ENCODE measurements at regions not wholly inside any gene's neighbourhood (a gene's known extent, or its start where the extent isn't known, plus 50 kb on each side); places are given as distances from the start of the nearest gene placed in this dataset.

- no peak for TF ChIP-seq CTCF (IDR thresholded peaks at IDR 0.05)
- no peak for ATAC-seq
- Histone ChIP-seq H3K27me3 (ENCODE audit: low read depth) (no peaks in the 10 kb centered on the region), H3K27ac (no peak overlapping the region), H3K4me3 (no peak overlapping the region), H3K36me3 (no peaks in the 10 kb centered on the region), H3K4me1 (no peaks in the 10 kb centered on the region), H3K9me3 (no peaks in the 10 kb centered on the region)
- no peak for DNase-seq
- intact Hi-C loops (cut with DNase I): no loop called here
Observed at GRCh38 chr1:58287894-58288623, 258.5 kb downstream of the OMA1 start.

- H3K9me3 ChIP-seq: no peaks in the 10 kb centered on the region
- no peaks in the 10 kb centered on the region for H3K27me3 ChIP-seq (ENCODE audit: low read depth)
- no peak overlapping the region for H3K4me3 ChIP-seq
- no peaks in the 10 kb centered on the region for H3K4me1 ChIP-seq
- no peaks in the 10 kb centered on the region for H3K36me3 ChIP-seq
- no peak for TF ChIP-seq CTCF (IDR thresholded peaks at IDR 0.05)
- DNase-seq: no peak
- intact Hi-C loops (cut with DNase I): no loop called here
- no peak overlapping the region for H3K27ac ChIP-seq
- ATAC-seq: no peak
Observed at GRCh38 chr1:58284225-58284510, 262.4 kb downstream of the OMA1 start.

- intact Hi-C loops (cut with DNase I): no loop called here
- Histone ChIP-seq H3K9me3 (no peaks in the 10 kb centered on the region), H3K36me3 (no peaks in the 10 kb centered on the region), H3K4me3 (no peak overlapping the region), H3K27ac (no peak overlapping the region), H3K27me3 (ENCODE audit: low read depth) (no peaks in the 10 kb centered on the region), H3K4me1 (no peaks in the 10 kb centered on the region)
- ATAC-seq (no peak), DNase-seq (no peak)
- TF ChIP-seq CTCF (IDR thresholded peaks at IDR 0.05): no peak
Observed at GRCh38 chr1:58283388-58284224, 262.9 kb downstream of the OMA1 start.

GRCh38 chr1:58282623-58283387 is 263.7 kb downstream of the OMA1 start:
- DNase-seq: no peak
- Histone ChIP-seq H3K4me1 (no peaks in the 10 kb centered on the region), H3K4me3 (no peak overlapping the region), H3K27ac (no peak overlapping the region), H3K27me3 (ENCODE audit: low read depth) (no peaks in the 10 kb centered on the region), H3K9me3 (no peaks in the 10 kb centered on the region), H3K36me3 (no peaks in the 10 kb centered on the region)
- TF ChIP-seq CTCF (IDR thresholded peaks at IDR 0.05): no peak
- ATAC-seq: no peak
- intact Hi-C loops (cut with DNase I): no loop called here

- intact Hi-C loops (cut with DNase I): no loop called here
- no peak for TF ChIP-seq CTCF (IDR thresholded peaks at IDR 0.05)
- H3K36me3 ChIP-seq: no peaks in the 10 kb centered on the region
Observed at GRCh38 chr1:58266242-58266641, 280.3 kb downstream of the OMA1 start.

More at GRCh38 chr1:58266242-58266641, 280.3 kb downstream of the OMA1 start:
- no peaks in the 10 kb centered on the region for H3K9me3 ChIP-seq
- H3K4me3 ChIP-seq: no peak overlapping the region
- no peak overlapping the region for H3K27ac ChIP-seq
- ATAC-seq: no peak
- H3K4me1 ChIP-seq: no peaks in the 10 kb centered on the region
- H3K27me3 ChIP-seq (ENCODE audit: low read depth): no peaks in the 10 kb centered on the region
- DNase-seq: no peak
